Neutrophil (primary cell): ENCODE measurements at regions not wholly inside any gene's neighbourhood (a gene's known extent, or its start where the extent isn't known, plus 50 kb on each side); places are given as distances from the start of the nearest gene placed in this dataset.

Experiments
- H3K27ac ChIP-seq: fragments of 200-600 bp; sonication (generic); 2 replicates; pipeline ENCODE4 v1.5.1; 2016; ENCODE audit warnings: mild to moderate bottlenecking, moderate library complexity
- H3K27me3 ChIP-seq: fragments of 200-600 bp; sonication (generic); 2 replicates; pipeline ENCODE4 v1.6.0; 2016; ENCODE audit warnings: mild to moderate bottlenecking
- H3K36me3 ChIP-seq: fragments of 200-600 bp; sonication (generic); 2 replicates; pipeline ENCODE4 v1.5.1; 2017
- H3K4me1 ChIP-seq, 2 experiments: fragments of 200-600 bp in 1 of 2; sonication (generic) in 1 of 2; 1 replicate in 1 of 2; 2 replicates in 1 of 2; pipeline versions ENCODE4 v1.5.1 to v1.6.1; 2013 to 2016; ENCODE audit warnings: low read depth in 1 of 2, low read length in 1 of 2, mild to moderate bottlenecking in 1 of 2, moderate library complexity in 1 of 2; ENCODE audit not compliant: control insufficient read depth in 1 of 2, insufficient read depth in 1 of 2
- H3K4me3 ChIP-seq, 2 experiments: fragments of 200-600 bp in 1 of 2; sonication (generic) in 1 of 2; 1 replicate in 1 of 2; 2 replicates in 1 of 2; pipeline ENCODE4 v1.5.1; 2013 to 2016; ENCODE audit warnings: low read depth in 1 of 2, low read length in 1 of 2, mild to moderate bottlenecking in 1 of 2, moderate library complexity in 1 of 2
- H3K9me3 ChIP-seq: fragments of 200-600 bp; sonication (generic); 2 replicates; pipeline ENCODE4 v1.5.1; 2016
- CTCF ChIP-seq: fragments of 200-600 bp; sonication (generic); IDR thresholded peaks from 2 replicates; pipeline ENCODE4 v1.5.1; 2016; ENCODE audit warnings: antibody characterized with exemption

- Histone ChIP-seq H3K36me3 (no peaks in the 10 kb centered on the region), H3K27ac (no peak overlapping the region), H3K9me3 (no peaks in the 10 kb centered on the region), H3K4me1 (peaks cover 25 to 27% of the 10 kb centered on the region in 2 experiments), H3K27me3 (no peaks in the 10 kb centered on the region), H3K4me3 (no peak overlapping the region)
- no peak for TF ChIP-seq CTCF
Observed at GRCh38 chr1:235008239-235008638, 120.4 kb downstream of the TOMM20 start.

GRCh38 chr1:235006816-235007215 is 121.8 kb downstream of the TOMM20 start:
- TF ChIP-seq CTCF = no peak
- Histone ChIP-seq H3K36me3 (no peaks in the 10 kb centered on the region), H3K9me3 (no peaks in the 10 kb centered on the region), H3K27ac (no peak overlapping the region), H3K27me3 (no peaks in the 10 kb centered on the region), H3K4me3 (no peak overlapping the region), H3K4me1 (peaks cover 12% of the 10 kb centered on the region in 2 experiments)

GRCh38 chr1:235006132-235006721 is 122.4 kb downstream of the TOMM20 start:
- no peaks in the 10 kb centered on the region for H3K27me3 ChIP-seq
- H3K4me3 ChIP-seq = no peak overlapping the region
- no peak for TF ChIP-seq CTCF
- H3K9me3 ChIP-seq = no peaks in the 10 kb centered on the region
- H3K4me1 ChIP-seq = peaks cover 7% of the 10 kb centered on the region in 2 experiments
- no peaks in the 10 kb centered on the region for H3K36me3 ChIP-seq
- H3K27ac ChIP-seq = no peak overlapping the region

- no peak for TF ChIP-seq CTCF
- no peaks in the 10 kb centered on the region for H3K27me3 ChIP-seq
- H3K4me1 ChIP-seq = no peaks in the 10 kb centered on the region
- H3K27ac ChIP-seq = no peak overlapping the region
- H3K36me3 ChIP-seq = no peaks in the 10 kb centered on the region
- H3K9me3 ChIP-seq = no peaks in the 10 kb centered on the region
- H3K4me3 ChIP-seq = no peak overlapping the region
Observed at GRCh38 chr1:235004840-235005391, 123.7 kb downstream of the TOMM20 start.

- Histone ChIP-seq H3K9me3 (no peaks in the 10 kb centered on the region), H3K36me3 (no peaks in the 10 kb centered on the region), H3K4me3 (no peak overlapping the region), H3K4me1 (no peaks in the 10 kb centered on the region), H3K27ac (no peak overlapping the region), H3K27me3 (no peaks in the 10 kb centered on the region)
- TF ChIP-seq CTCF = no peak
Observed at GRCh38 chr1:235004276-235004675, 124.4 kb downstream of the TOMM20 start.
